IgD-negative memory B cell (primary cell): ENCODE measurements at regions not wholly inside any gene's neighbourhood (a gene's known extent, or its start where the extent isn't known, plus 50 kb on each side); places are given as distances from the start of the nearest gene placed in this dataset.

ENCODE experiments used
- H3K27ac Mint-ChIP-seq, 3 donors: one replicate each; pipeline ENCODE4 v1.8.0; 2020 to 2022; ENCODE audit warnings: mild to moderate bottlenecking in 3 of 3, mixed read lengths in 3 of 3, moderate library complexity in 1 of 3
- H3K27me3 Mint-ChIP-seq: one replicate; pipeline ENCODE4 v1.8.0; 2021; ENCODE audit warnings: mixed read lengths
- H3K36me3 Mint-ChIP-seq: one replicate; pipeline ENCODE4 v1.8.0; 2020; ENCODE audit warnings: mild to moderate bottlenecking, mixed read lengths
- H3K4me1 Mint-ChIP-seq, 3 donors: one replicate each; pipeline ENCODE4 v1.8.0; 2020 to 2022; ENCODE audit warnings: mixed read lengths in 3 of 3, mild to moderate bottlenecking in 1 of 3
- H3K4me3 Mint-ChIP-seq, 4 donors: one replicate each; pipeline ENCODE4 v1.8.0; 2020 to 2022; ENCODE audit warnings: mild to moderate bottlenecking in 4 of 4, mixed read lengths in 4 of 4, moderate library complexity in 3 of 4
- H3K9me3 Mint-ChIP-seq, 3 donors: one replicate each; pipeline ENCODE4 v1.8.0; 2020 to 2021; ENCODE audit warnings: mixed read lengths in 3 of 3, mild to moderate bottlenecking in 1 of 3

GRCh38 chrX:109926118-109926517, 76.8 kb upstream of the TMEM164 start:
- no peak overlapping the region for H3K4me3 Mint-ChIP-seq
- H3K36me3 Mint-ChIP-seq = no peaks in the 10 kb centered on the region
- peaks cover 0 to 3% (median 0%) of the 10 kb centered on the region in 3 donors for H3K9me3 Mint-ChIP-seq
- peaks cover 1% of the 10 kb centered on the region for H3K27me3 Mint-ChIP-seq
- H3K27ac Mint-ChIP-seq = no peak overlapping the region
- H3K4me1 Mint-ChIP-seq = peaks cover 0 to 2% (median 0%) of the 10 kb centered on the region in 3 donors

DNA sequence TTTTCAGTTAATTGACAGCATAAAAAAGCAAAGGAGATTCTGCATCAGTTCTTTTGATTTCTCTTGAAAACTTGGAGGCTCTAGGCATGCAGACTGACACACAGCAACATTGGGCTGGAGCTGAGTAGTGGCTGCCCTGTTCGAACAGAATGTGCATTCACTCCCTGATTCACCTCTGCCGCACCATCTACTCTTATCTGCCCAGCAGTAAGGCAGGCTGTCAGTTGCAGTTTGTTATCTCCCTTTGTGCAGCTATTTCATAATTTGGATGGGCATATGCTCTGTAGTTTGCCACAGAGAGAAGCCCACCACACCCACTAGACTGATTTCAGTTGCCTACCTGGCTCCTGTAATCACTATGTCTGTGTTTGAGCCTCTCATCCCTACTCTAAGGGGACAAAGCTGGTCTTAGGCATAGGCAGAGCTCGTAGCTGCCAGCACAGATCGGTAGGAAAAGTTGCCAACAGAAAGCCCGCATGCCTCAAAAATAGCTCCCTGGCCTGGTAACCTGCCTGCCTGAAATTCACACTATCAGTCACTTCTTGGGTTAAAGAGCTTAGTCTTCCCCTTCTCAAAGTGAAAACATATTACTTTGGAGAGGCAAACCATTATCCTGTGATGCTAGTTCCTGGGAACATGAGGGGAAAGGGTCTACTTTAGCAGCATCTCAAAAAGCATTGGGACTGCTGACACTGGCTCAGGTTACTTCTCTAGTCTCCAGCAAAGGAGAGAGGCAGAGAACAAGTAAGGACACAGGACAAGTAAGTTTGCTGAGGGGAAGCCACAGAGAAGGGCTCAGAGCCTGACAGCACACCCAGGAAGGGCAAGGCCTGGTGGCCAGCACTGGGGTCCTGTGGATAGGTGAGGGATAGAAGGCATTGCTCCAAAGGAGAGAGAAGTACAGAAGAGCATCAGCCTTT, 75.9 kb upstream of the TMEM164 start:
- H3K4me1 Mint-ChIP-seq = peaks cover 0 to 2% (median 0%) of the 10 kb centered on the region in 3 donors
- H3K9me3 Mint-ChIP-seq = peaks cover 0 to 4% (median 0%) of the 10 kb centered on the region in 3 donors
- H3K36me3 Mint-ChIP-seq = no peaks in the 10 kb centered on the region
- H3K4me3 Mint-ChIP-seq = no peak overlapping the region
- no peak overlapping the region for H3K27ac Mint-ChIP-seq
- peaks cover 1% of the 10 kb centered on the region for H3K27me3 Mint-ChIP-seq

DNA sequence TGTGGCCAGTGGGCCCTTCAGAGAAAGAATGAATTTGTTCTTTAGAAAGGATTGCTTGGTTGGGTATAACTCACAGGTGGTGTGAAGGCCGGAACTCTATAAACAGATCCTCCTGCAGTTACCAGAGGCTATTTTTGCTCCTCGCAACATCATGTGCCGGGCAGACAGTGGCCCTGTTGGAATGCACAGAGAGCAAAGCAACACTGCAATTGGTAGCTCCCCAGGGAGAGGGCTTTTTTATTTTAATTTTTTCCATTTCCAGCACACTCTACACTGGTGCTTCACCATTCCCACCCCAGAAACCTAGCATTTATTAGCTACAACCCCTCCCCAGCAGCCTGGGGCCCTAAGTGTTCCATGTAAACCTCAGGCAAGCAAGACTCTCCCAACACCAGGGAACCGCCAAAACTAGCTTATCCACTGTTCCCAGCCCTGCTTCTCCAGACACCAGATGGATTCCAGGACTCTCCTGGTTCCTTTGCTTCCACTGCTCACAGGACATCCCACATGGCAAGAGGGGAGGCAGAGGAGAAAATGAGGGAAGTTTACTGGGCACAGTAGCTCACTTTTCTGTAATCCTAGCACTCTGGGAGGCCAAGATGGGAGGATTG, 75.1 kb upstream of the TMEM164 start:
- Mint-ChIP-seq H3K9me3 (peaks cover 0 to 4% (median 0%) of the 10 kb centered on the region in 3 donors), H3K4me1 (no peaks in the 10 kb centered on the region), H3K27ac (no peak overlapping the region), H3K4me3 (no peak overlapping the region), H3K36me3 (no peaks in the 10 kb centered on the region), H3K27me3 (no peaks in the 10 kb centered on the region)

DNA sequence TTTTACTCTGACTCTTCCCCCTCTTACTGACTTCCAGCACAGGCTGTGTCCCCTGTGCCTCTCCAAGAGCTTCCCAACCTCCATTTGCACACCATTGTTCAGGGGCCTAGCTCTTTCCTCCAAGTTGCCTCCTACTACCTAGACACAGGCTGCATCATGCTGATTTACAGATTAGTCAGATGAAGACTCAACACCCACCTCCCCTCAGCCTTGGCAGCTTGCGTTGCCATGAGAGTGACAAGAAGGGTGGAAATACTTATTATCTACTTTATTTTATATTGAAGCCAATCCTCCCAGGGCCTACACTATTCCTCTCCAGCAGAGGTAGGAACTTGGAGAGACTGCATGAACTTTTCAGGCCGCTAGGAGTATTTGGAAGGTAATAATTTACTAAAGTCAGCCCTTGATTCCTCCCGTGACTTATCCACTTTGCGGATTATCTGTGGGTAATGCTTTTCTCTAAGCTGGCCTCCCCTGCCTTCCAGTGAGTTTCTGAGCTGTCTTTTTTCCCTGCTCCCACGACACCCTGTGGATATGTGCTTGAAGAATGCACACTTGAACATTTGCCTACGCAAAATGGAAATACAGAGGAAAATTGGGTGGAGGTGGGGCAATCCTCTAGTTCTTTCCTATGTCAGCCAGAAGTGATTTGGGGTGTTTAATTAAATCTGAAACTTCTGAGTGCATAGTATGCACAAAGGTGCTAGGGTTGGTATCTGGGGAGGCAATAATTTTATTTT, 74.1 kb upstream of the TMEM164 start:
- Mint-ChIP-seq H3K36me3 (no peaks in the 10 kb centered on the region), H3K9me3 (peaks cover 0 to 4% (median 0%) of the 10 kb centered on the region in 3 donors), H3K4me3 (peak overlapping the region in 1 of 4 donors; percentile 4), H3K27me3 (no peaks in the 10 kb centered on the region), H3K27ac (no peak overlapping the region), H3K4me1 (no peaks in the 10 kb centered on the region)

DNA sequence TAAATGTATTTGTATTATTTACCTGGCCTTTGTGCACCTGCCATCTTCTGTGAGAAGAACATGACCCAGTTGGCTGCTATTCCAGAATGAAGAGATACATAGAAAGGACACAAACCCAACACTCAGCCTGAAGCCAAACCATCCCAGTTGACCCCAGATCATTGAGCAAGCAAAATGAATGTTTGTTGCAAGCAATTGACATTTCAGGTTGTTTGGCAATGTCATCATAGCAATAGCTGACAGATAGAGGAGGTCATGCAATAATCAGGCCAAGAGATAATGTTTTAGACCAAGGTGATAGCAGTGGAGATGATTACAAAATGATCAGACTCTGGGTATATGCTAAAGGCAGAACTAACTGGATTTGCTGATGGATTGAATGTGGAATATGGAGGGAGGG, 71.2 kb upstream of the TMEM164 start:
- Mint-ChIP-seq H3K27me3 (no peaks in the 10 kb centered on the region), H3K9me3 (peaks cover 0 to 4% (median 0%) of the 10 kb centered on the region in 3 donors), H3K27ac (no peak overlapping the region), H3K4me3 (no peak overlapping the region), H3K4me1 (peaks cover 0 to 1% (median 0%) of the 10 kb centered on the region in 3 donors), H3K36me3 (no peaks in the 10 kb centered on the region)

- H3K36me3 Mint-ChIP-seq = no peaks in the 10 kb centered on the region
- no peaks in the 10 kb centered on the region for H3K27me3 Mint-ChIP-seq
- no peak overlapping the region for H3K4me3 Mint-ChIP-seq
- H3K9me3 Mint-ChIP-seq = peaks cover 0 to 4% (median 0%) of the 10 kb centered on the region in 3 donors
- no peak overlapping the region for H3K27ac Mint-ChIP-seq
- peaks cover 0 to 1% (median 0%) of the 10 kb centered on the region in 3 donors for H3K4me1 Mint-ChIP-seq
Observed at GRCh38 chrX:109934434-109934833, 68.5 kb upstream of the TMEM164 start.

DNA sequence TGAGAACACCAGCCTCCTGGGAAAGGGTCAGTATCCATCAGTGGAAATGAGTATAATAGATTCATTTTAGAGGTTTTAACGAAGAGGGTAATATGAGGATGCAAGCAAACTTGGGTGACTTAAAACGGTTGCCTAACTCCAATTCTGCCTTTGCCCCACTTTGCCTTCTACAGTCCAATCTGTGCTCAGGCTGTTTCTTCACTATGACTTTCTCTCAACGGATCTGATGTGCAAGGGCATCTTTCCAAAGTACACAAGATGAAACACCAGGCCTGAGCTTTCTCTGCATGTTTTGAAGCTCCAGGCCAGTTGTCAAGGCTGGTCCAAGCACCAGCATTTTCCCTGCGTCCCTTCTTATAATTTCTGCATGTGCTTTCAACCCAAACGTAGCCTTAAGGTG, 68.0 kb upstream of the TMEM164 start:
- Mint-ChIP-seq H3K27me3 (no peaks in the 10 kb centered on the region), H3K9me3 (peaks cover 0 to 4% (median 0%) of the 10 kb centered on the region in 3 donors), H3K4me1 (peaks cover 0 to 1% (median 0%) of the 10 kb centered on the region in 3 donors), H3K27ac (no peak overlapping the region), H3K36me3 (no peaks in the 10 kb centered on the region), H3K4me3 (no peak overlapping the region)

DNA sequence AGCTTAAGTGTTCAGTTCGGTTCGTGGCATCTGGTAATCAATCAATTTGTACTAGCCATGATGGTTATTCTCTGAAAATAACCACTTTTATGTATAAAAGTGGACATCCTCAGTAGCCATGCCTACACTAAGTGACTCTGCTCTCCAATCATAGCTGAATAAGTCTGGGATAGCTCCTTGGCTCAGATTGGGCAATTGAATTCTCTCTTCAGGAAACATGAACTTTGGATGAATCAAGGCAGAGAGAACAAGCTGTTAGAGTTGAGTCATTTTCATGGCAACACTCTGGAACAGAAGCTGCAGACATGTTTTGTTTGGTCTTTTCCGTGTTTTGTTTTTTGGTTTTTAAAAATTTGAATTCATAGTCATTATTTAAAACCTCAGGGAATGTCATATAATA, 66.8 kb upstream of the TMEM164 start:
- Mint-ChIP-seq H3K9me3 (peaks cover 0 to under 1% (median 0%) of the 10 kb centered on the region in 3 donors), H3K36me3 (no peaks in the 10 kb centered on the region), H3K4me3 (no peak overlapping the region), H3K27ac (no peak overlapping the region), H3K4me1 (peaks cover 0 to 1% (median 0%) of the 10 kb centered on the region in 3 donors), H3K27me3 (no peaks in the 10 kb centered on the region)

DNA sequence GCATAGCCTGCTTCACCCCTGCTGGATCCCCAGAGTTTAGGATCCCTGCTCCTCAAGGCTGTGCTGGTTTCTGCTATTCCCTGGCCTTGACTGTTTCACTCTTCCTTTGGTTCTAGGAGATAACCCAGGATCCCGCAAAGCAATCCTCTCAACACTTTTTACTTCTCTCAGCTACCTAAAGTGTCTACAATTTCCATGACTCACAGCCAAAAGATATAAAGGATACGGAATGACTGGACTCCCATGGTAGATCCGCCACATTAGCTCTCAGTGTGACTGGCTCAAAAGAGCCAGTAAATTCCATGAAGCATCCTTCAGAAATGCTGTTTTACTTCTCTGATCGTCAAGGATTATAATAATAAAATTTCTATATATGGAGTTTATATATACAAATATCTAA, 66.3 kb upstream of the TMEM164 start:
- Mint-ChIP-seq H3K4me3 (no peak overlapping the region), H3K4me1 (peaks cover 0 to 1% (median 0%) of the 10 kb centered on the region in 3 donors), H3K9me3 (no peaks in the 10 kb centered on the region), H3K27me3 (no peaks in the 10 kb centered on the region), H3K36me3 (no peaks in the 10 kb centered on the region), H3K27ac (no peak overlapping the region)

DNA sequence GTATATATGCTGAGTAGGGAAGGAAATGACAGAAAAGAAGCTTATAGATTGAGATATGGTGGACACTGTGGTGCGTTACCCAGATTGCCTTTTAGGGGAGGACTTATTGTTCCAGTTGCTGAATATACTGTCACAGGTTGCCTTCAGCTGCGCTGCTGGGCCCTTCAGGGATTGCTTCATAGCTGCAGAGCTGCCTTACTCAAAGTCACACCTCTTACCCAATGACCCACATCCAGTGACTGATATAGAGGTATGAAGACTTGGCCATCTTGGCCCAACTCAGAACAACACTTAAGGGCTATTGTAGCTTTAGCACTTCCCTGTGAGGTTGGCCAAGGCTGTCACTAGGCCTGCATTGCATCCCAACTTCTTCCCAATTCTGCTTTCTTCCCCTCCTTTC, 63.4 kb upstream of the TMEM164 start:
- Mint-ChIP-seq H3K27me3 (peaks cover 4% of the 10 kb centered on the region), H3K4me3 (no peak overlapping the region), H3K9me3 (no peaks in the 10 kb centered on the region), H3K36me3 (no peaks in the 10 kb centered on the region), H3K27ac (peak overlapping the region in 1 of 3 donors; percentile 20), H3K4me1 (no peaks in the 10 kb centered on the region)

GRCh38 chrX:109940411-109940810, 62.5 kb upstream of the TMEM164 start:
- H3K4me1 Mint-ChIP-seq = no peaks in the 10 kb centered on the region

GRCh38 chrX:109943092-109943739, 59.7 kb upstream of the TMEM164 start:
- Mint-ChIP-seq H3K36me3 (no peaks in the 10 kb centered on the region), H3K4me3 (no peak overlapping the region), H3K27ac (no peak overlapping the region), H3K9me3 (no peaks in the 10 kb centered on the region), H3K4me1 (no peaks in the 10 kb centered on the region), H3K27me3 (peaks cover 4% of the 10 kb centered on the region)

More at GRCh38 chrX:109940411-109940810, 62.5 kb upstream of the TMEM164 start:
- Mint-ChIP-seq H3K4me3 (no peak overlapping the region), H3K36me3 (no peaks in the 10 kb centered on the region), H3K27ac (no peak overlapping the region), H3K27me3 (peaks cover 4% of the 10 kb centered on the region), H3K9me3 (no peaks in the 10 kb centered on the region)

DNA sequence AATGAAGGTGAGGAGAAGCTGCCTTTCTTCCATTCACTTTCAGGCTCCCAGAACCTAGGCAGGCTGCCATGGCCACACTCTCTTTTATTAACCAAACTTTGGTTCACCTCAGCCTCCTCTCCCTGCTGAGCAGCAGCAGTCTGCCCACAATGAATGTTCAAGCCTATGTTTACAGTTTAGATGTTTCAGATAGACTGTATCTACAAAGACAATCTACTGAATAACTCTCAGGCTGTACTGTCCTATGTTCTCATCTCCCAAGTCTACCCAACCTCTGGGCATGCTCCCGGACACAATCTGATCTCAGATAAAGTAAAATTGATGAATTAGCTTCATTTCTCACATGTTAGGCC, 59.2 kb upstream of the TMEM164 start:
- Mint-ChIP-seq H3K4me3 (no peak overlapping the region), H3K27me3 (peaks cover 4% of the 10 kb centered on the region), H3K27ac (no peak overlapping the region), H3K36me3 (no peaks in the 10 kb centered on the region), H3K9me3 (no peaks in the 10 kb centered on the region), H3K4me1 (no peaks in the 10 kb centered on the region)

- Mint-ChIP-seq H3K9me3 (no peaks in the 10 kb centered on the region), H3K4me1 (no peaks in the 10 kb centered on the region), H3K36me3 (no peaks in the 10 kb centered on the region), H3K27ac (no peak overlapping the region), H3K4me3 (no peak overlapping the region), H3K27me3 (no peaks in the 10 kb centered on the region)
Observed at GRCh38 chrX:109952050-109952449, 50.9 kb upstream of the TMEM164 start.
